ENCODE measurements at regions not wholly inside any gene's neighbourhood (a gene's known extent, or its start where the extent isn't known, plus 50 kb on each side); places are given as distances from the start of the nearest gene placed in this dataset.

GRCh38 chr9:7869340-7869739 lies 69.8 kb upstream of the DMAC1 start:
- no peak for DNase-seq (ENCODE audit: low read depth)

- no peak for DNase-seq (ENCODE audit: low read depth)
Observed at GRCh38 chr9:7862170-7862569, 62.6 kb upstream of the DMAC1 start.

- no peak for DNase-seq (ENCODE audit: low read depth)
Observed at GRCh38 chr9:7861086-7861485, 61.5 kb upstream of the DMAC1 start.

GRCh38 chr9:7860335-7860709 lies 60.7 kb upstream of the DMAC1 start:
- no peak for DNase-seq (ENCODE audit: low read depth)

GRCh38 chr9:7859701-7860334 lies 60.2 kb upstream of the DMAC1 start:
- DNase-seq (ENCODE audit: low read depth) = no peak

- no peak for DNase-seq (ENCODE audit: low read depth)
Observed at GRCh38 chr9:7858166-7858565, 58.6 kb upstream of the DMAC1 start.

GRCh38 chr9:7854763-7855162 lies 55.2 kb upstream of the DMAC1 start:
- no peak for DNase-seq (ENCODE audit: low read depth)
